Brain pericyte (primary cell): ENCODE measurements at regions not wholly inside any gene's neighbourhood (a gene's known extent, or its start where the extent isn't known, plus 50 kb on each side); places are given as distances from the start of the nearest gene placed in this dataset.
A peak's percentile ranks its signal among the peaks of the same experiment; 100 is the strongest.
"Not testable (repeated sequence)": the region's sequence is repeated elsewhere in the genome, so short reads cannot be mapped to it uniquely, and the experiment has no call there.

Experiments
- DNase-seq: peaks from one replicate; pipeline ENCODE4 v3.0.0-alpha.2; 2012; ENCODE audit warnings: low read depth, low spot score

DNA sequence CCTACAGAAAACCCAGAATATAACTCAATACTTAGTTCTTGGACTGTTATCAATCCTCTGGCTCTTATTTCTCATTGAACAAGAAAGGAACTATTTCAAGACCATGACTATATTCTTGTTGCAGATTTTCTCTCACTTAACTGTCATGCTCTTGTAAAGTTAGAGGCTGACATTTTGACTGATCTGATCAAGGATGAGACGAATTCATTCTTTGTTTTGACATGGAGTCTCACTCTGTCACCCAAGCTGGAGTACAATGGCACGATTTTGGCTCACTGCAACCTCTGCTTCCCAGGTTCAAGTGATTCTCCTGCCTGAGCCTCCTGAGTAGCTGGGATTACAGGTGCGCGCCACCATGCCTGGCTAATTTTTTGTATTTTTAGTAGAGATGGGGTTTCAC, 367.9 kb upstream of the SEMA3C start:
- not testable (repeated sequence) for DNase-seq

DNA sequence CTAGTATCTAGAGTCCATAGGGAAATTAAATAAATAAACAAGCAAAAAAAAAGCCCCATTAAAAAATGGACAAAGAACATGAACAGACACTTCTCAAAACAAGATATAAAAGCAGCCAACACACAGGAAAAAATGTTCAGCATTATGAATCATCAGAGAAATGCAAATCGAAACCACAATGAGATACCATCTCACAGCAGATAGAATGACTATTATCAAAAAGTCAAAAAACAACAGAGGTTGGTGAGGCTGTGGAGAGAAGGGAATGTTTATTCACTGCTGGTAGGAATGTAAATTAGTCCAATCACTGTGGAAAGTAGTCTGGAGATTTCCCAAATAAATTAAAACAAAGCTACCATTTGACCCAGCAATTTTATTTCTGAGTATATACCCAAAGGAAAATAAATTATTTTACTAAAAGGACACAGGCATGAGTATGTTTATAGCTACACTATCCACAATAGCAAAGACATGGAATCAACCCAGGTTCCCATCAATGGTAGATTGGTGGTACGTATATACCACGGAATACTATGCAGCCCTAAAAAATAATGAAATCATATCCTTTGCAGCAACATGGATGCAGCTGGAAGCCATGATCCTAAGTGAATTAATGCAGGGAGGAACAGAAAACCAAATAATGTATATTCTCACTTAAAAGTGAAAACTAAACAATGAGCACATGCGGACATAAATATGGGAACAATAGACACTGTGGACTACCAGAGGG, 366.5 kb upstream of the SEMA3C start:
- no peak for DNase-seq

- no peak for DNase-seq
These were observed 365.7 kb upstream of the SEMA3C start for GRCh38 chr7:81284576-81284975.

GRCh38 chr7:81280531-81280930, 361.7 kb upstream of the SEMA3C start:
- no peak for DNase-seq

GRCh38 chr7:81277691-81278090, 358.8 kb upstream of the SEMA3C start:
- DNase-seq, result no peak

DNA sequence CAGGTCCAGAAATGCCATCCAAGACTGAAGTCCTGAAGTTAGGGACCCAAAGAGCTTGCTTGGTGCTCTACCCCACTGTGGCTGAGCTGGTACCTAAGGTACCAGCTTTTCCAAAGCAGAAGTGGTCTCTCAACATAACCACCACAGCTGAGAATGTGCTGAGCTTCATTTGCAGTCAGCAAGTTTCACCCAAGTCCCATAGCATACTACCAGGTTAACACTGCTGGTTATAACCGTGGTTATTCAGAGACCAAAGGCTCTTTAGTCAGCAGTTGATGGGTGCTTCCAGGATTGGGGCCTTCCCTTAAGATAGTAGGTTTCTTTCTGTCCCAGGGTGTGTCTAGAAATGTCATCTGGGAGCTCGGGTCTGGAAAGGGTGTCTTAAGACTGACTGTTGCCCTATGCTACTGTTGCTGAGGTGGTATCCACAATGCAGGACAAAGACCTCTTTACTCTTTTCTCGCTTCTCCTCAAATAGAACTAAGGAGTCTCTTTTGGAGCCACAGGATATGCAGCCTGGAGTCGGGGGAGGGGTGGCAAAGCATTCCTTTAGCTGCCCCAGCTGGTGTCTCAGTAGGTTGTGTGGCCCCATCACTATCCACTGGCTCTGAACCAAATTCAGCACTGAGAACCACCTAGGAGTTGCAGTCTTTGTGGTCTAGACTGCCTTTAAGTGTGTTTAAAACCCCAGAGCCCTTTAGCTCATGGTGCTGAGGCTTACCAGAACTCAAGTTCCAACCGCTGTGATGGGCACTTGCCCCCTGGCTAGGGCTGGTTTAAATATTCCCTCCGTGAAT, 354.9 kb upstream of the SEMA3C start:
- DNase-seq, result no peak

DNA sequence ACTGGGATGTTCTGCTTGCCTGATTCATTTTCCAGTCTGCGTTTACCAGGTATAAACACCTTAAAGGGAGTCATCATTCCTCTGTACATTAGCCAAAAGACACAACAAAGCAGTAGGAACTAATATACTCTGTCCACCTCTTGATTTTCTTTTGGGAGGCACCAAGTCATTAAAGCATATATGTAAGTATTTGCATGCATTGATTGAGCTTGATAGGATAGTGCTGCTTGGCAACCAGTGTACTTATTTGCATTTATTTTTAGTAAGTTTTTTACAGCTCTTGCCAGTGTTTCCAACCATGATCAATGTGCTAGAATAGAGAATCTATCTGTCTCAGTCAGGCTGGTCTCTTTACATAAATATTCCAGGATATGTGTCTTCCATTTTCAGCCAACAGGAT, 353.3 kb upstream of the SEMA3C start:
- no peak for DNase-seq

GRCh38 chr7:81268551-81268950, 349.7 kb upstream of the SEMA3C start:
- no peak for DNase-seq

DNA sequence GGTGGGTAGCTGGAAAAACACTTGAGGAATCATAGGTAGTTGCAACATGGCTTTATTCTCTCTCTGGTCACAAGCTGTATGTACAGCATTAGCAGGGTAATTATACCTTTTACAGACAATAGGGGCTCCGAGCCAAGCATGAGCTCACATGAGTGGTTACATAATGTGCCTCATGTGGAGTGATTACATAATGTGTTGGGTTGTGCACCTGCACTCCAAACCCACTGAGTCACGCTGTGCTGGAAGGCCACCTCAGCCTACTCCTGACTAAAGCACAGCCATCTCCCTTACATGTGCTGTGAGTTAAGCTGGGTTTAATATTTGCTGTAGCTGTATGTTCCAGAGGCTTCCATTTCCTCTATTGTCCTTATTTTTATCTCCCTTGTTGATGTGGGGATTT, 348.7 kb upstream of the SEMA3C start:
- no peak for DNase-seq

DNA sequence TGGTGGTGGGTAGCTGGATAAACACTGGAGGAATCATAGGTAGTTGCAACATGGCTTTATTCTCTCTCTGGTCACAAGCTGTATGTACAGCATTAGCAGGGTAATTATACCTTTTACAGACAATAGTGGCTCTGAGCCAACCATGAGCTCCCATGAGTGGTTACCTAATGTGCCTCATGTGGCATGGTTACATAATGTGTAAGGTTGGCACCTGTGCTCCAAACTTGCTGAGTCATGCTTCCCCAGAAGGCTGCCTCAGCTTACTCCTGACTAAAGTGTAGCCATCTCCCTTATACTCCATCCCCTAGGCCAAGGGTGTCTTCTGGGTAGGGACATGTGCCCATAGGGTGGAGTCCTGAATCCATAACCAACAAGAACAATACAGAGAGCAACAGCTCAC, 345.3 kb upstream of the SEMA3C start:
- DNase-seq, result no peak

DNA sequence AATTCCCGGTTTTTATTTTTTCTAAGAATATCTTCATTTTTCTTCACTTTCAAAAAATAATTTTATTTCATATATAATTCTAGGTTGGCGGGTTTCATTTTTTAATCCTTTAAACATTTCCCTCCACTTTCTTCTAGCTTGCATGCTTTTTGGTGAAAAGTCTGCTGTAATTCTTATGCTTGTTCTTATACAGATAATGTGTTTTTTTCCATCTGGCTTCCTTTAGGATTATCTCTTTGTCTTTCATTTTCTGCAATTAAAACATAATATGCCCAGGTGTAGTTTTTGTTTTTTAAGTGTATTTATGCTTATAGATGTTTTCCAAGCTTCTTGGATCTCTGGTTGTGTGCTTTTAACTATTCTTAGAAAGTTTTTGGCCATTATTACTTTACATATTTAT, 341.3 kb upstream of the SEMA3C start:
- DNase-seq, result no peak

DNA sequence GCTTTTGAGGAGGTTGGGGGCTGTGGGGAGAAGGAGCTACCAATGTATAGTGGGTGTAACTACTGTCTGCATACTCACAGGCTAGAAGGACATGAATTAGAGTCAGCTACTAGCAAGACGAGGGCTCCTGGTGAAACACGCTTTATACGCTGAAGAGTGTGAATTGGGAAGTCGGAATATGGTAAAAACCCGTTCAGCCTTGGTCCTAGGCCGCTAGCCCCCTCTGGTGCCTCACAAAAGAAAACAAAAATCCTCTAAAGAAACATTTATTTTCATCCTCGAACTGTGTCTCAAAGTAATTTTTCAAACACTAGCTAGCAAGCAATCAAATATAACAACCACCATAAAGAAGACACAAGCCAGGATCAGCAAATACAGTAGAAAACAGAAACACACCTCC, 338.1 kb upstream of the SEMA3C start:
- no peak for DNase-seq

DNA sequence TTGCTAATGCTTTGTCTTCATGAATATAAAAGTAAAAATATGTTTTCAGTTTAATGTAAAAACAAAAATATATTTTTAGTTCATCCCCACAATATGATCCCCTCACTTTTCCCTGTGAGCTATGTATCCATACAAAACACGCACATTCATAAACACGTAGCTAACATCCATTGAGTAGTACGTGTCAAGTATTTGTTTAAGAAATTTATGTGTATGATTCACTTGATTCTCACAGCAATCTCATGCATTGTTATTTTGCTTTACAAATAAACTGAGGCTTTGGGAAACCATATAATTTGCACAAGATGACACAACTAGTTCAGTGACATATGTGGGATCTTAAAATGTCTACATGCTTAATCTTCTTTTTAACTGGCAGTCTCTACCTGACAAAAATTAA, 329.6 kb upstream of the SEMA3C start:
- no peak for DNase-seq

DNA sequence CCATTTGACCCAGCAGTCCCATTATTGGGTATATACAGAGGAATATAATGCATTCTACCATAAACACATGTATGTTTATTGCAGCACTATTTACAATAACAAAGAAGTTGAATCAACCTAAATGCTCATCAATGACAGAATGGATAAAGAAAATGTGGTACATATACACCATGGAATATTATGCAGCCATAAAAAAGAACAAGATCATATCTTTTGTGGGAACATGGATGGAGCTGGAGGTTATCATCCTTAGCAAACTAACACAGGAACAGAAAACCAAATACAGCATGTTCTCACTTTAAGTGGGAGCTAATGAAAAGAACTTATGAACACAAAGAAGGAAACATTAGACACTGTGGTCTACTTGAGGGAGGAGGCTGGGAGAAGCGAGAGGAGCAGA, 328.5 kb upstream of the SEMA3C start:
- DNase-seq, result not testable (repeated sequence)

DNA sequence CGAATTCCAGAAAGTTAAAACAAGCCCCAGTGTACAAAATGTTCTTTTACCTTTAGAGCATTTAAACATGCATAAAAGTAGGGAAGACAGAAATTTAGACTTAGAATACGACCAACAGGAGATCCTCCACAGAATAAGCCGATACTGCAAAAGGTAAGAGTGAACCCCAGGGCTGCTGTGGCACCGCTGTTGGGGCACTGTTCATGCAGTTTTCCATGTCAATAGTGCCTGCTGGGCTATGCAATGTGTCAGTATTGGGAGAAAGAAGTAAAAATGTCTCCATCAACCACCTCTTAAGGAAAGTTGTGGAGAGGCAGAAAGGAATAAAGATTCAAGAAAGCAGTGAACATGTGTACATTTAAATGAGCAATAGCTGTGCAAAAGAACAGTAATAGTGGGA, 326.5 kb upstream of the SEMA3C start:
- DNase-seq, result no peak

DNA sequence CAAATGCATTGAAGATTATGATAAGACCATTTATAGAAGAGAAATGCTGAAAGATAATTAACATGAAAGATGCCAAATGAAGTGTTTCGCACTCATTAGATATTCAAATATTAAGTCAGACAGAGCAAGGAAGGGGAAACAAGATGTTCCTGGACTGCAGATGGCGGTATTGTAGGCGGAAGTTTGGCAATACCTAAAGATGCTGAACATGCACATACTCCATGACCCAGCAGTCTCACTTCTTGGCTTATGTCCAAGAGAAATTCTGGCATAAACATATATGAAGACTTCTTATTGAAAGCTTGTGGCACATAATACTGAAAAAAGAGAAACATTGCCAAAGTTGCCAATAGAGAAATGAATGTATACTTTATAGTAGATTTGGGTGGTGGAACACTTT, 325.4 kb upstream of the SEMA3C start:
- DNase-seq, result peak; percentile 29

DNA sequence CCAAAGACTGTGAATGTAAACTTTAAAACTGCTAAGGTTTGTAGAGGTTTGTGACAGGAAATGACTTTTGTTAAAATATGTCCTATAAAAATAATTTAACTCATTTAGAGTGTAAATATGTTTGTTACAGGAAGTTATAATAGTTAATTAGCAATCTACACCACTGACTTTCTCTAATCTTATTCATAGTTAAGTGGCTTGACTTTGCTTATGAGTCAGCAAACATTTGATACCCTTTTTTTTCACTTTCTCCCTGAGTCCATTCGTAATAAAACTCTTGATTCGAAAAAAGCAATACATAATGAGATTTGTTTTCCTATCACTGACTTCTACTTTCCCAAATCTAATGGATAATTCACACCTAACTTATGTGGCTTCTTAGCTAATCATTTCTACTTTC, 317.7 kb upstream of the SEMA3C start:
- DNase-seq, result no peak

GRCh38 chr7:81235997-81236396, 317.1 kb upstream of the SEMA3C start:
- DNase-seq, result no peak

DNA sequence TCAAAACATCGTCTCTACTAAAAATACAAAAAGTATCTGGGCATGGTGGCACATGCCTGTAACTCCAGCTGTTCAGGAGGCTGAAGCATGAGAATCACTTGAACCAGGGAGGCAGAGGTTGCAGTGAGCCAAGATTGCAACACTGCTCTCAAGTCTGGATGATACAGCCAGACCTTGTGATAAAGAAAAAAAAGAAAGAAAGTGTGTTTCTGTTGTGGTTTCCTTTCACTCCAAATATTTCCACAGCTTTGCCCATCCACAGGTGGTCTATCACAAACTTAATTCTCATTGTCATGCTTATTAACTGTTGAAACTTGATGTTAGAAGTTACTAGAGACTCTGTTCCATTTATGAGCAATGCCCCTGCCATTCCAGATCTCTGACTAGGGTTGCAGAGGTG, 316.0 kb upstream of the SEMA3C start:
- peak; percentile 31 for DNase-seq

GRCh38 chr7:81233208-81233940, 314.5 kb upstream of the SEMA3C start:
- no peak for DNase-seq

DNA sequence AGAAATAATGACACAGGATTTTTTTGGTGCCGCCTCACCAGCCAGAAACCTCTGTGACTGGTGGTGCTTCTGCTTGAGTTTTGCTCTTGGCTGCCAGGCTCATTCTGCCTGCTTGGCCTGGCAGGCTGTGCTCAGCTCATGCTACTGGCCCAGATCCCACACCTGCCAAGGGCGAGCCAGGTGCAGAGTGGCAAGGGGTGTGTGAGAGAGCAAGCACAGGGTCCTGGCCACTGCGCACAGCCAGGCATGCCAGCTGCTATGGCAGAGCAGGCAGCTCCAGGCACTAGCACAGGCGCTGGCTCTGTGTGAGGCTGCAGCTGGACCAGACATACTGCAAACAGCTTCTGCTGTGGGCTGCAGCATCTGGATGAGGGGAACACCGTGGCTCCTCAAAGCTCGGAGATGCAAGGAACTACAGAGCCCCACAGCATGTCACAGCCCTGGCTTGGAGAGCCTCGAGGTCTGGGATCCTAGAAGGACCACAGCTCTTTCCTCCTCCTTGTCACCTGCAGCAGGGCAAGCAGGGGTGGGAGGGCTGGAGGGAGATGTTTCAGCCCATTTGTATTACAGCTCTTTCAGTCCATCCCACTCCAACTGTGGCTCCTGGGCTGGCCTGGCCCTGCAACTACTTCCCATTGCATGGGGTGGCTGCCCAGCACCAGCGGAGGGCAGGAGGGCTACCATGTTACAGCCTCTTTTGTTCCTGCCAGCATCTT, 313.4 kb upstream of the SEMA3C start:
- DNase-seq, result no peak

DNA sequence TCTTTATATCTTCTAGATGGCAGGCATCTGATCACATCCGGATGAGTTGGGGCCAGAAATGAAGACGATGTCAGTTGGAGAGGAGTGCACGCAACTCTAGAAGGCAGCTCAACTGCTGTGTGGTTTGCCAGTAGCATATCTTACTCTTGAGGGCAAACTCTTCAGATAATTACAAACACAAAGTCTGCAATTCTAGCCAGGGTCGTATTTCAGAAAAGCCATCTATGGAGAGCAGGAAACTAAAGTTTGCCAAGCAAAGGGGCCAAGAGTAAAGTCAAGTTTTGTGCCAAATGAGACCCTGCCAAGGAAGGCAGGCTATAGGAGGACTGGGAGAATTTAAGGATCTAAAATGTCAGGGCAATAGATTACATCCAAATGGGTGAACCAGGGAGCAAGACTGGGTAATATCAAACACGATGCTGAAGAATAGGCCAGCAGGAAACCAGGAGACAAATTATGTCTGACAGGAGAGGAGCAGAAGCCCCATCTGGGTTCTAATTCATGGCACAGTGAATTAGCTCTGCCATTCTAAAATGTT, 312.5 kb upstream of the SEMA3C start:
- no peak for DNase-seq
